ENCODE measurements at regions not wholly inside any gene's neighbourhood (a gene's known extent, or its start where the extent isn't known, plus 50 kb on each side); places are given as distances from the start of the nearest gene placed in this dataset.

GRCh38 chr2:39524061-39524460 lies 87.0 kb upstream of the MAP4K3 start:
- 63% methylated on average over 2 of the region's 2 CpGs for WGBS (ENCODE audit: insufficient coverage, insufficient replicate concordance, low lambda C conversion rate, missing lambda C conversion rate)
- H3K79me2 ChIP-seq (ENCODE audit: control insufficient read depth, insufficient read depth, low read length), result no peaks in the 10 kb centered on the region
- no peaks in the 10 kb centered on the region; the same call in 2 of the 3 replicates for H3K9me3 ChIP-seq (replicated peaks; ENCODE audit: control insufficient read depth, insufficient read depth, low read length)
- no peak for DNase-seq (ENCODE audit: low read depth, low spot score)
- no peak for ATAC-seq
- RAD21 ChIA-PET (ENCODE audit: unreplicated experiment), result no interaction called here
- in situ Hi-C loops (cut with MboI), result no loop called here
- no peak for FAIRE-seq
- BruUV-seq (replicated peaks), result no TSS peak
- H3K4me3 ChIP-seq, result no peak overlapping the region
- intact Hi-C loops (cut with micrococcal nuclease; ENCODE audit: unreplicated experiment), result no loop called here
- H3K4me2 ChIP-seq (ENCODE audit: control insufficient read depth, insufficient read depth), result no peak overlapping the region
- H2AFZ ChIP-seq (ENCODE audit: control insufficient read depth, low read depth, low read length), result no peak overlapping the region
- SMC1A ChIA-PET (ENCODE audit: uncharacterized antibody, unreplicated experiment), result interaction anchor here (0.6 to 1.6 kb wide), 3 partner anchors 9 to 540 kb away, joined by 3 to 6 read pairs (median 3); no protein-coding TSS in a partner anchor
- H3K27me3 ChIP-seq (replicated peaks in 1 of 2; ENCODE audit: control insufficient read depth in 2 of 2, insufficient read depth in 2 of 2, low read length in 1 of 2), result no peaks in the 10 kb centered on the region
- no peaks in the 10 kb centered on the region for H3K36me3 ChIP-seq (ENCODE audit: control insufficient read depth in 2 of 2, insufficient read depth in 2 of 2, low read length in 1 of 2)
- POLR2A ChIA-PET, result no interaction called here
- no peak overlapping the region for H3K9ac ChIP-seq (ENCODE audit: control insufficient read depth, insufficient read depth, low read length)
- H4K20me1 ChIP-seq (ENCODE audit: control insufficient read depth, insufficient read depth), result no peaks in the 10 kb centered on the region
- CTCF ChIA-PET, result no interaction called here
- H3K4me1 ChIP-seq (ENCODE audit: control insufficient read depth, insufficient read depth, low read length), result peaks cover 15% of the 10 kb centered on the region
- TF ChIP-seq POLR2A (IDR thresholded peaks at IDR 0.05; ENCODE audit: low read depth, low read length) (no peak), ATF3 (IDR thresholded peaks at IDR 0.05; ENCODE audit: borderline replicate concordance, extremely low read depth, low read depth, low read length) (no peak), HDGF (IDR thresholded peaks at IDR 0.05) (no peak), BMI1 (IDR thresholded peaks at IDR 0.05; ENCODE audit: borderline replicate concordance) (no peak), ZBTB11 (CRISPR knock-in tag; IDR thresholded peaks at IDR 0.05) (no peak), RELA (IDR thresholded peaks at IDR 0.05; ENCODE audit: borderline replicate concordance, partially characterized antibody) (no peak), LARP7 (IDR thresholded peaks at IDR 0.05) (no peak), BRCA1 (IDR thresholded peaks at IDR 0.05; ENCODE audit: low read depth, low read length) (no peak)
- no peak overlapping the region for H3K27ac ChIP-seq (ENCODE audit: control insufficient read depth, insufficient read depth)
